Right lobe of liver (tissue), 4 donors: ENCODE measurements at regions not wholly inside any gene's neighbourhood (a gene's known extent, or its start where the extent isn't known, plus 50 kb on each side); places are given as distances from the start of the nearest gene placed in this dataset.

ENCODE experiments used
- POLR2A ChIP-seq: fragments of 450-650 bp; IDR thresholded peaks from one replicate; pipeline ENCODE4 v1.6.1; 2017; ENCODE audit warnings: antibody characterized with exemption, mild to moderate bottlenecking
- TF ChIP-seq, protein P1 (sequence below), 4 donors: fragments of 200-600 bp in 3 of 4; fragments of 450-650 bp in 1 of 4; IDR thresholded peaks; one replicate each; pipeline versions ENCODE4 v1.5.1 to v1.8.0; 2016 to 2022; ENCODE audit warnings: antibody characterized with exemption in 4 of 4, mild to moderate bottlenecking in 2 of 4
- donor health status: DM: no; HTN: no; CAD: no.
- donor health status: DM: no; HTN: no; CAD: no.
- donor health status: DM: no; HTN: yes; CAD: no.

DNA sequence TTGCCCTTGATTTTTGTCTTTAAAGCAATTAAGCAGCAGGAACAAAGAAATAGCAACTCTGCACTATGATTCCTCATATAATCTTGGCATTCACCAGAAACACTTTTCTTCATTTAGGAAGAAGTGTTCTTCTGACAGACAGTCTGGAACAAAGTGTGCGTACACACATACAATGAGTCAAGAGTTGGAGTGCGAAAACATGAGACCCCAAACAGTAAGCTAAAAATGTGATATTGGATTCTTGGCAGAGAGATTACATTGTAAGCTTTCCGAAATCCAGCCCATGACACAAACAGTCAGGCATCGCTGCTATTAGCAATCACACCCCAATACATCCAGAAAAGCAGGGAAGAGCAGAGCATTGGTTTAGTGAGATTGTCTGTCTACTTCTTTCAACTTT, 306.7 kb upstream of the TBC1D5 start:
- TF ChIP-seq, protein P1, sequence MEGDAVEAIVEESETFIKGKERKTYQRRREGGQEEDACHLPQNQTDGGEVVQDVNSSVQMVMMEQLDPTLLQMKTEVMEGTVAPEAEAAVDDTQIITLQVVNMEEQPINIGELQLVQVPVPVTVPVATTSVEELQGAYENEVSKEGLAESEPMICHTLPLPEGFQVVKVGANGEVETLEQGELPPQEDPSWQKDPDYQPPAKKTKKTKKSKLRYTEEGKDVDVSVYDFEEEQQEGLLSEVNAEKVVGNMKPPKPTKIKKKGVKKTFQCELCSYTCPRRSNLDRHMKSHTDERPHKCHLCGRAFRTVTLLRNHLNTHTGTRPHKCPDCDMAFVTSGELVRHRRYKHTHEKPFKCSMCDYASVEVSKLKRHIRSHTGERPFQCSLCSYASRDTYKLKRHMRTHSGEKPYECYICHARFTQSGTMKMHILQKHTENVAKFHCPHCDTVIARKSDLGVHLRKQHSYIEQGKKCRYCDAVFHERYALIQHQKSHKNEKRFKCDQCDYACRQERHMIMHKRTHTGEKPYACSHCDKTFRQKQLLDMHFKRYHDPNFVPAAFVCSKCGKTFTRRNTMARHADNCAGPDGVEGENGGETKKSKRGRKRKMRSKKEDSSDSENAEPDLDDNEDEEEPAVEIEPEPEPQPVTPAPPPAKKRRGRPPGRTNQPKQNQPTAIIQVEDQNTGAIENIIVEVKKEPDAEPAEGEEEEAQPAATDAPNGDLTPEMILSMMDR (IDR thresholded peaks at IDR 0.05), result no peak
- TF ChIP-seq POLR2A, result no peak
